ENCODE measurements at regions not wholly inside any gene's neighbourhood (a gene's known extent, or its start where the extent isn't known, plus 50 kb on each side); places are given as distances from the start of the nearest gene placed in this dataset.

DNA sequence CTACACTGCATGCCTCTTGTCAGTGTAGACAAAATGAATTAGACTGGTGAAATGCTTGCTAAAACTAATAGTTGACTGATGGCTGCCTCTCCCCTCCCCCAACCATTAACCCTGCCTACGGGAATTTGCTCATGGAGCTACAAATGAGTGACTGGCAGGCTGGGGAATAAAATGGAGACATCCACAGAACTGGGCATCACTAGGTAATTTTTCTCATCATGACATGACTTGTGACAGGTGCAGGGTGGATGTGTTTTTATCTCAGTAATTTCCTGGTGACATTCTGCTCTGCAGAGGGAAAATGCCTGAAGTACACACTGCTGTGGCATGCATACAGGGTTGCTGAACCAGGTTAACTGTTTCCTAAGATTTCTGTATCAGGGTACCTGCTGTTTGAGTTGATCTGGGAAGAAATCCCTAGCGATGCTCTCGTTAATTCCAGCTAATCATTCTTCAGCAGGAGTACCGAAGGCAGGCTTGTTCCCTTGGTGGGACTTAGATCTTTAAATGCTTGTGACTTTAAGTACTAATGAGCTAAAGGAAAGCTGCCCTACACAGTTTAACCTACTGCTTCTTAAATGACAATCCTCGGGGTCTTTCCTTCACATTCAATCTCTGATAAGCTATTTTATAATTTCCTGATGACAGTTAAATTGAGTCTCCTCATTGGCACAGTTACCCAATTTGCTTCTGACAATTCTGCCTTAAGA, 376.3 kb upstream of the LCORL start:
- POLR2A ChIA-PET = no interaction called here
- no peaks in the 10 kb centered on the region for H3K27me3 ChIP-seq (ENCODE audit: control insufficient read depth, insufficient read depth, low read length)
- no peak for TF ChIP-seq TCF7L2 (IDR thresholded peaks at IDR 0.05; ENCODE audit: low read depth, low read length)
- no peak for TF ChIP-seq POLR2AphosphoS5 (IDR thresholded peaks at IDR 0.05; ENCODE audit: low read depth, low read length)
- TF ChIP-seq, protein P1, sequence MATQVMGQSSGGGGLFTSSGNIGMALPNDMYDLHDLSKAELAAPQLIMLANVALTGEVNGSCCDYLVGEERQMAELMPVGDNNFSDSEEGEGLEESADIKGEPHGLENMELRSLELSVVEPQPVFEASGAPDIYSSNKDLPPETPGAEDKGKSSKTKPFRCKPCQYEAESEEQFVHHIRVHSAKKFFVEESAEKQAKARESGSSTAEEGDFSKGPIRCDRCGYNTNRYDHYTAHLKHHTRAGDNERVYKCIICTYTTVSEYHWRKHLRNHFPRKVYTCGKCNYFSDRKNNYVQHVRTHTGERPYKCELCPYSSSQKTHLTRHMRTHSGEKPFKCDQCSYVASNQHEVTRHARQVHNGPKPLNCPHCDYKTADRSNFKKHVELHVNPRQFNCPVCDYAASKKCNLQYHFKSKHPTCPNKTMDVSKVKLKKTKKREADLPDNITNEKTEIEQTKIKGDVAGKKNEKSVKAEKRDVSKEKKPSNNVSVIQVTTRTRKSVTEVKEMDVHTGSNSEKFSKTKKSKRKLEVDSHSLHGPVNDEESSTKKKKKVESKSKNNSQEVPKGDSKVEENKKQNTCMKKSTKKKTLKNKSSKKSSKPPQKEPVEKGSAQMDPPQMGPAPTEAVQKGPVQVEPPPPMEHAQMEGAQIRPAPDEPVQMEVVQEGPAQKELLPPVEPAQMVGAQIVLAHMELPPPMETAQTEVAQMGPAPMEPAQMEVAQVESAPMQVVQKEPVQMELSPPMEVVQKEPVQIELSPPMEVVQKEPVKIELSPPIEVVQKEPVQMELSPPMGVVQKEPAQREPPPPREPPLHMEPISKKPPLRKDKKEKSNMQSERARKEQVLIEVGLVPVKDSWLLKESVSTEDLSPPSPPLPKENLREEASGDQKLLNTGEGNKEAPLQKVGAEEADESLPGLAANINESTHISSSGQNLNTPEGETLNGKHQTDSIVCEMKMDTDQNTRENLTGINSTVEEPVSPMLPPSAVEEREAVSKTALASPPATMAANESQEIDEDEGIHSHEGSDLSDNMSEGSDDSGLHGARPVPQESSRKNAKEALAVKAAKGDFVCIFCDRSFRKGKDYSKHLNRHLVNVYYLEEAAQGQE (IDR thresholded peaks at IDR 0.05; ENCODE audit: insufficient read depth in 1 of 2, low read depth in 2 of 2, low read length in 1 of 2) = no peak
- TF ChIP-seq SIN3A (IDR thresholded peaks at IDR 0.05; ENCODE audit: borderline replicate concordance, insufficient read depth, low read depth, low read length) = no peak
- no peak for TF ChIP-seq CTCF (IDR thresholded peaks at IDR 0.05)
- ATAC-seq = no peak
- in situ Hi-C loops (cut with HindIII; ENCODE audit: low pct_unique_long_range_greater_than_20kb, low sequenced_read_pairs) (no loop called here), intact Hi-C loops (cut with micrococcal nuclease; ENCODE audit: unreplicated experiment) (no loop called here)
- CTCF ChIA-PET = no interaction called here
- BruUV-seq (replicated peaks) = no TSS peak
- no peaks in the 10 kb centered on the region for H3K9me3 ChIP-seq (ENCODE audit: control insufficient read depth, insufficient read depth, low read depth, low read length)
- H3K27ac ChIP-seq (ENCODE audit: low read length) = no peak overlapping the region
- H3K4me3 ChIP-seq (ENCODE audit: low read depth in 2 of 2, low read length in 2 of 2) = no peak overlapping the region
- DNase-seq (ENCODE audit: low read depth, low spot score) = no peak
- H3K4me1 ChIP-seq (ENCODE audit: control insufficient read depth, insufficient read depth, low read length) = no peaks in the 10 kb centered on the region
- no peaks in the 10 kb centered on the region for H3K36me3 ChIP-seq (ENCODE audit: control insufficient read depth, insufficient read depth, low read length)

DNA sequence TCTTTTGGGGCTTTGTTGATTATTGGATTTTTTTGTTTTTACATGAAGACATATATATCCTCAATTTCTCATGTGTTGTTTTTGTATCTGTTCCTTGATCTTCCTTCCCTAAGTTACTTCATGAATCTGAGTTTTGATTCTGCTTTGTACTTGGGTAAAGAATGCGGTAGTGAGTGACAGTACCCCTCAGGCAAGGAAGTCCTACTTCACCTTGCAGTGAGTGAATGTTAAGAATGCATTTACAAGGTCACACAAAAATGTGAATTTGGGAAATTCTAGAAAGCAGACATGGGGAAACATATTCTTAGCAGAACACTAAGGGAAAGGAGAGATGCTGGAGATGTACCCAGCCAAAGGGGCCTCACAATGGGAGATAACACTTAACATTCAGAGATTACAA, 373.1 kb upstream of the LCORL start:
- in situ Hi-C loops (cut with HindIII; ENCODE audit: low pct_unique_long_range_greater_than_20kb, low sequenced_read_pairs) = no loop called here
- intact Hi-C loops (cut with micrococcal nuclease; ENCODE audit: unreplicated experiment) = no loop called here
- ATAC-seq (no peak), DNase-seq (ENCODE audit: low read depth, low spot score) (no peak)
- Histone ChIP-seq H3K36me3 (ENCODE audit: control insufficient read depth, insufficient read depth, low read length) (no peaks in the 10 kb centered on the region), H3K9me3 (ENCODE audit: control insufficient read depth, insufficient read depth, low read depth, low read length) (no peaks in the 10 kb centered on the region), H3K4me3 (ENCODE audit: low read depth in 2 of 2, low read length in 2 of 2) (no peak overlapping the region), H3K4me1 (ENCODE audit: control insufficient read depth, insufficient read depth, low read length) (no peaks in the 10 kb centered on the region), H3K27me3 (ENCODE audit: control insufficient read depth, insufficient read depth, low read length) (no peaks in the 10 kb centered on the region), H3K27ac (ENCODE audit: low read length) (no peak overlapping the region)
- ChIA-PET CTCF (no interaction called here), POLR2A (no interaction called here)
- TF ChIP-seq, protein P1 (IDR thresholded peaks at IDR 0.05; ENCODE audit: insufficient read depth in 1 of 2, low read depth in 2 of 2, low read length in 1 of 2) = no peak
- TF ChIP-seq POLR2AphosphoS5 (IDR thresholded peaks at IDR 0.05; ENCODE audit: low read depth, low read length) = no peak
- TF ChIP-seq SIN3A (IDR thresholded peaks at IDR 0.05; ENCODE audit: borderline replicate concordance, insufficient read depth, low read depth, low read length) = no peak
- TF ChIP-seq TCF7L2 (IDR thresholded peaks at IDR 0.05; ENCODE audit: low read depth, low read length) = no peak
- no peak for TF ChIP-seq CTCF (IDR thresholded peaks at IDR 0.05)
- no TSS peak for BruUV-seq (replicated peaks)

All from Panc1 (cell line).